GM12878 (cell line): ENCODE measurements at regions not wholly inside any gene's neighbourhood (a gene's known extent, or its start where the extent isn't known, plus 50 kb on each side); places are given as distances from the start of the nearest gene placed in this dataset.

Source experiments
- ATAC-seq: fragments of 200-7000 bp; cut with Tn5 transposase; 3 replicates; pipeline ENCODE4 v1.9.1; 2020; ENCODE audit warnings: mild to moderate bottlenecking, moderate library complexity
- BruUV-seq: library from RNA; stranded (reverse); fragments of 400-500 nt; replicated peaks from 2 replicates; lab custom pipeline; 2021; lab: Mats Ljungman, UMichigan
- CTCF ChIA-PET: fragments of 300-600 bp; sonication (Branson Sonifier 250); formaldehyde crosslinking; extraction: SDS; loops from one replicate; lab custom pipeline; 2021; ENCODE audit warnings: inconsistent platforms; lab: Yijun Ruan, JAX
- POLR2A ChIA-PET: fragments of 350-600 bp; formaldehyde crosslinking; extraction: SDS; loops from one replicate; lab custom pipeline; 2021; ENCODE audit warnings: inconsistent platforms; lab: Charles Lee
- RAD21 ChIA-PET: fragments of 300-600 bp; sonication (Branson Sonifier 250); formaldehyde crosslinking; loops from one replicate; lab custom pipeline; 2023; ENCODE audit warnings: antibody characterized with exemption; ENCODE audit not compliant: unreplicated experiment; lab: Charles Lee
- SMC1A ChIA-PET: fragments of 300-600 bp; sonication (Branson Sonifier 250); formaldehyde crosslinking; loops from one replicate; lab custom pipeline; 2023; ENCODE audit not compliant: unreplicated experiment, uncharacterized antibody; lab: Charles Lee
- DNase-seq: peaks from one replicate; pipeline ENCODE4 v3.0.0-alpha.2; 2011; ENCODE audit warnings: low read depth, low spot score
- FAIRE-seq: peaks from 3 replicates; lab custom pipeline; 2011; peaks lifted over from hg19 to GRCh38; lab: Jason Lieb, UNC
- H2AFZ ChIP-seq: 2 replicates; pipeline ENCODE4 v1.6.0; 2011; ENCODE audit warnings: low read depth, low read length, control low read depth; ENCODE audit not compliant: control insufficient read depth
- H3K27ac ChIP-seq: 2 replicates; pipeline ENCODE4 v1.5.1; 2011; ENCODE audit warnings: control low read depth; ENCODE audit not compliant: control insufficient read depth, insufficient read depth
- H3K27me3 ChIP-seq, 2 experiments: replicated peaks in 1 of 2; 2 replicates each; pipeline versions ENCODE4 v1.6.0 to v1.6.1; 2011; ENCODE audit warnings: low read length in 1 of 2; ENCODE audit not compliant: control insufficient read depth in 2 of 2, insufficient read depth in 2 of 2
- H3K36me3 ChIP-seq, 2 experiments: 2 replicates each; pipeline ENCODE4 v1.5.1; 2011; ENCODE audit warnings: low read length in 1 of 2; ENCODE audit not compliant: control insufficient read depth in 2 of 2, insufficient read depth in 2 of 2
- H3K4me1 ChIP-seq: 2 replicates; pipeline ENCODE4 v1.6.1; 2011; ENCODE audit warnings: mild to moderate bottlenecking, low read length, moderate library complexity, mixed read lengths; ENCODE audit not compliant: control insufficient read depth, insufficient read depth
- H3K4me2 ChIP-seq: 2 replicates; pipeline ENCODE4 v1.6.0; 2011; ENCODE audit warnings: control low read depth; ENCODE audit not compliant: control insufficient read depth, insufficient read depth
- H3K4me3 ChIP-seq: fragments of 200-600 bp; sonication (generic); 2 replicates; pipeline ENCODE4 v1.5.1; 2016
- H3K79me2 ChIP-seq: 2 replicates; pipeline ENCODE4 v1.6.0; 2011; ENCODE audit warnings: low read length; ENCODE audit not compliant: control insufficient read depth, insufficient read depth
- H3K9ac ChIP-seq: 2 replicates; pipeline ENCODE4 v1.8.0; 2011; ENCODE audit warnings: low read length, control low read depth, mixed read lengths; ENCODE audit not compliant: control insufficient read depth, insufficient read depth
- H3K9me3 ChIP-seq: replicated peaks from 3 replicates; pipeline ENCODE4 v1.5.1; 2011; ENCODE audit warnings: mild to moderate bottlenecking, low read length; ENCODE audit not compliant: control insufficient read depth, insufficient read depth
- H4K20me1 ChIP-seq: 2 replicates; pipeline ENCODE4 v1.6.0; 2011; ENCODE audit not compliant: control insufficient read depth, insufficient read depth
- ATF2 ChIP-seq: IDR thresholded peaks from 2 replicates; pipeline ENCODE4 v1.6.1; 2012; ENCODE audit warnings: low read length, inconsistent platforms
- BCL3 ChIP-seq: IDR thresholded peaks from 2 replicates; pipeline ENCODE4 v1.6.1; 2011; ENCODE audit warnings: borderline replicate concordance, low read depth, mild to moderate bottlenecking, moderate library complexity, low read length; ENCODE audit not compliant: insufficient read depth, poor library complexity, severe bottlenecking
- CBX3 ChIP-seq: fragments of 200-600 bp; sonication (generic); IDR thresholded peaks from 2 replicates; pipeline ENCODE4 v1.6.1; 2016; ENCODE audit warnings: low read depth, borderline replicate concordance
- HDAC6 ChIP-seq: fragments of 200-600 bp; sonication (generic); IDR thresholded peaks from one replicate; pipeline ENCODE4 v1.8.0; 2017; ENCODE audit warnings: antibody characterized with exemption; ENCODE audit not compliant: unreplicated experiment
- IKZF2 ChIP-seq, 2 experiments: fragments of 450-650 bp; IDR thresholded peaks; 2 replicates each; pipeline ENCODE4 v1.6.1; 2017; ENCODE audit warnings: mild to moderate bottlenecking in 2 of 2, moderate library complexity in 2 of 2
- MYB ChIP-seq: fragments of 150-350 bp; IDR thresholded peaks from 2 replicates; pipeline ENCODE4 v1.6.1; 2014; ENCODE audit warnings: mild to moderate bottlenecking, low read depth, low read length, borderline replicate concordance
- NBN ChIP-seq: fragments of 450-650 bp; IDR thresholded peaks from 2 replicates; pipeline ENCODE4 v1.6.1; 2016
- NR2C1 ChIP-seq: fragments of 450-650 bp; IDR thresholded peaks from 2 replicates; pipeline ENCODE4 v1.6.1; 2017; ENCODE audit warnings: antibody characterized with exemption, mild to moderate bottlenecking, moderate library complexity
- PML ChIP-seq: IDR thresholded peaks from 2 replicates; pipeline ENCODE4 v1.6.1; 2012; ENCODE audit warnings: low read length, inconsistent platforms
- TCF3 ChIP-seq: IDR thresholded peaks from 2 replicates; pipeline ENCODE4 v1.6.1; 2012; ENCODE audit warnings: low read depth, mild to moderate bottlenecking, low read length, borderline replicate concordance; ENCODE audit not compliant: insufficient read depth
- WRNIP1 ChIP-seq: IDR thresholded peaks from 2 replicates; pipeline ENCODE4 v1.6.1; 2011; ENCODE audit warnings: low read depth, low read length, improper control_type of control experiment, borderline replicate concordance
- ZBED1 ChIP-seq: IDR thresholded peaks from 2 replicates; pipeline ENCODE4 v1.6.1; 2016; ENCODE audit warnings: borderline replicate concordance
- ZNF217 ChIP-seq: fragments of 450-650 bp; IDR thresholded peaks from 2 replicates; pipeline ENCODE4 v1.6.1; 2017; ENCODE audit warnings: antibody characterized with exemption, mild to moderate bottlenecking
- ZNF24 ChIP-seq: fragments of 450-650 bp; IDR thresholded peaks from 2 replicates; pipeline ENCODE4 v1.6.1; 2017; ENCODE audit warnings: antibody characterized with exemption, mild to moderate bottlenecking
- ZNF592 ChIP-seq: fragments of 450-650 bp; IDR thresholded peaks from 2 replicates; pipeline ENCODE4 v1.6.1; 2017; ENCODE audit warnings: mild to moderate bottlenecking, moderate library complexity
- ZNF622 ChIP-seq: fragments of 450-650 bp; IDR thresholded peaks from 2 replicates; pipeline ENCODE4 v1.6.1; 2017; ENCODE audit warnings: mild to moderate bottlenecking, inconsistent platforms
- WGBS: methylation state at CpG from one replicate; pipeline ENCODE4 v1.1.6; 2016; ENCODE audit warnings: low lambda C conversion rate; ENCODE audit not compliant: insufficient replicate concordance, insufficient coverage; ENCODE audit errors: missing lambda C conversion rate; 5-methylcytosine and 5-hydroxymethylcytosine counted together
- in situ Hi-C: fragments of 300-500 bp; cut with MboI; formaldehyde crosslinking; loops from 9 replicates; pipeline ENCODE4 v1.14.3; 2018; ENCODE audit warnings: mixed read lengths
- intact Hi-C: fragments of 100-400 bp; cut with micrococcal nuclease; formaldehyde crosslinking; loops from one replicate; pipeline ENCODE4 v1.14.2; 2022; ENCODE audit not compliant: unreplicated experiment

- no peak for TF ChIP-seq ZNF24
- TF ChIP-seq WRNIP1 = no peak
- TF ChIP-seq PML = no peak
- TF ChIP-seq ATF2 = no peak
- TF ChIP-seq ZNF622 = no peak
- TF ChIP-seq MYB = no peak
- TF ChIP-seq TCF3 = no peak
- no peak for TF ChIP-seq ZBED1
- no peak for TF ChIP-seq ZNF217
- TF ChIP-seq NBN = no peak
- TF ChIP-seq IKZF2 (IDR thresholded peaks at IDR 0.05) = no peak
- TF ChIP-seq HDAC6 = no peak
- no peak for TF ChIP-seq ZNF592
- TF ChIP-seq CBX3 = no peak
- no peak for TF ChIP-seq NR2C1
- no peak for TF ChIP-seq BCL3
- RAD21 ChIA-PET = interaction anchor here (0.6 to 2.2 kb wide), 20 partner anchors 38 to 1217 kb away, joined by 3 to 15 read pairs (median 4); partner anchors contain the start of gene UNC13C
- Histone ChIP-seq H3K9ac (no peak overlapping the region), H3K9me3 (no peaks in the 10 kb centered on the region), H3K27me3 (no peaks in the 10 kb centered on the region), H3K4me2 (no peak overlapping the region), H4K20me1 (no peaks in the 10 kb centered on the region), H3K4me1 (no peaks in the 10 kb centered on the region), H3K4me3 (no peak overlapping the region), H2AFZ (no peak overlapping the region), H3K36me3 (no peaks in the 10 kb centered on the region), H3K79me2 (no peaks in the 10 kb centered on the region), H3K27ac (no peak overlapping the region)
- BruUV-seq = no TSS peak
- intact Hi-C loops (loop anchor here (5.0 to 10.0 kb wide), 3 partner anchors 521 to 824 kb away; no protein-coding TSS in a partner anchor), in situ Hi-C loops (no loop called here)
- FAIRE-seq (peak; percentile 23), DNase-seq (no peak), ATAC-seq (no peak)
- CTCF ChIA-PET = interaction anchor here (0.6 to 4.1 kb wide), 27 partner anchors 9 to 1233 kb away, joined by 3 to 25 read pairs (median 4); partner anchors contain the start of gene UNC13C
- WGBS = 80% methylated on average over 5 of the region's 5 CpGs
- SMC1A ChIA-PET = interaction anchor here (0.6 to 3.0 kb wide), 21 partner anchors 15 to 1145 kb away, joined by 3 to 19 read pairs (median 4); no protein-coding TSS in a partner anchor
- POLR2A ChIA-PET = interaction anchor here (0.6 to 0.7 kb wide), 2 partner anchors 379 to 813 kb away, joined by 4 to 6 read pairs; no protein-coding TSS in a partner anchor
These were observed 88.3 kb downstream of the RSL24D1 start for GRCh38 chr15:55108448-55108847.
